ENCODE measurements at regions not wholly inside any gene's neighbourhood (a gene's known extent, or its start where the extent isn't known, plus 50 kb on each side); places are given as distances from the start of the nearest gene placed in this dataset.

DNA sequence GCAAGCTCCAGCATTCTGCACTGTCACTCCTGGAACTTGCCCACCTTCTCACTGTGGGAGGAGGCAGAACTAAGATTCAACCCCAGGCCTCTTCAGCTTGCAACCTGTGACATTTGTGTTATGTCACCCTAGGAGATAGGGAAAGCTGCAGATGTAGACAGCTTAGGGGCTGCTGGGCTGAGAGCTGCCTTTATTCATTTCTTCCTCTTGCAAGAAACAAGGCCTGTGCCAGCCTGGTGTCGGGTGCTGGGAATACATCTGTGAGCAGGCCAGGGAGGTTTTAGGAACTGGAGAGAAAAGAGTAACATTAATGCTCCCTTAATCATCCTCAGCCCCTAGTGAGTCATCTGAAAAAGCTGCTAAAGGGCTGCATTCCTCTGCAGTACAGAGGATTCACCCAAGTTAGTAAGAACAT is 101.8 kb downstream of the FGF18 start:
- H3K23ac ChIP-seq (ENCODE audit: insufficient read length), result no peak overlapping the region
- H3K4me1 ChIP-seq (replicated peaks in 1 of 4; ENCODE audit: control insufficient read depth in 3 of 4, insufficient read depth in 4 of 4, low read length in 3 of 4), result peaks cover 10 to 37% (median 20%) of the 10 kb centered on the region in 4 experiments
- H3K36me3 ChIP-seq (ENCODE audit: control insufficient read depth in 2 of 4, insufficient read depth in 4 of 4, low read length in 3 of 4), result no peaks in the 10 kb centered on the region
- peak overlapping the region; percentile 91 for H2BK120ac ChIP-seq (replicated peaks; ENCODE audit: low read depth, low read length)
- peak overlapping the region; percentile 25 to 70; a peak in 3 of 4 replicates for H3K4me2 ChIP-seq (ENCODE audit: insufficient read depth in 1 of 2, low read depth in 2 of 2, low read length in 2 of 2)
- DNase-seq (ENCODE audit: low read depth in 1 of 2, low spot score in 2 of 2) (peak in 1 of 2 experiments; percentile 61), FAIRE-seq (no peak)
- no peak overlapping the region for H2AK5ac ChIP-seq (ENCODE audit: low read depth, low read length)
- H3K23me2 ChIP-seq (ENCODE audit: low read depth, low read length), result peaks cover 3% of the 10 kb centered on the region; the same call in 1 of the 2 replicates
- 68% methylated on average over 1 of the region's 1 CpG; no CpG with 5 or more reads in 1 of the 2 experiments for WGBS, 2 experiments (ENCODE audit: extremely low coverage in 1 of 2, insufficient coverage in 1 of 2, insufficient read length in 1 of 2, insufficient replicate concordance in 2 of 2, low coverage in 1 of 2, low lambda C conversion rate in 2 of 2, missing lambda C conversion rate in 1 of 2)
- TF ChIP-seq EZH2 (IDR thresholded peaks at IDR 0.05; ENCODE audit: low read depth, low read length, severe bottlenecking) (no peak), CBX5 (IDR thresholded peaks at IDR 0.05; ENCODE audit: low read depth, low read length) (no peak), GABPA (IDR thresholded peaks at IDR 0.05; ENCODE audit: borderline replicate concordance, insufficient read depth, low read length) (no peak), BRCA1 (IDR thresholded peaks at IDR 0.05; ENCODE audit: low read depth, low read length) (no peak), NANOG (IDR thresholded peaks at IDR 0.05; ENCODE audit: insufficient read depth, low read depth, low read length, poor library complexity, severe bottlenecking) (no peak), RBBP5 (IDR thresholded peaks at IDR 0.05; ENCODE audit: borderline replicate concordance, low read depth, low read length) (no peak), SIN3A (conservative IDR thresholded peaks at IDR 0.05 in 1 of 2, IDR thresholded peaks at IDR 0.05 in 1 of 2; ENCODE audit: low read depth in 1 of 2, low read length in 2 of 2) (no peak)
- TF ChIP-seq, protein P1, sequence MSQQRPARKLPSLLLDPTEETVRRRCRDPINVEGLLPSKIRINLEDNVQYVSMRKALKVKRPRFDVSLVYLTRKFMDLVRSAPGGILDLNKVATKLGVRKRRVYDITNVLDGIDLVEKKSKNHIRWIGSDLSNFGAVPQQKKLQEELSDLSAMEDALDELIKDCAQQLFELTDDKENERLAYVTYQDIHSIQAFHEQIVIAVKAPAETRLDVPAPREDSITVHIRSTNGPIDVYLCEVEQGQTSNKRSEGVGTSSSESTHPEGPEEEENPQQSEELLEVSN (IDR thresholded peaks at IDR 0.05), result no peak
- H3K79me2 ChIP-seq (ENCODE audit: control insufficient read depth in 1 of 2, insufficient read depth in 2 of 2, low read length in 2 of 2), result no peaks in the 10 kb centered on the region
- H3K18ac ChIP-seq (ENCODE audit: extremely low read depth, low read length), result peak overlapping the region; percentile 94
- ChIA-PET POLR2A (ENCODE audit: partially characterized antibody) (interaction anchor here (0.8 to 2.4 kb wide), 10 partner anchors 8 to 133 kb away, joined by 3 to 7 read pairs (median 3); partner anchors contain the start of gene NPM1), CTCF (ENCODE audit: partially characterized antibody) (interaction anchor here (0.6 to 3.4 kb wide), 8 partner anchors 12 to 338 kb away, joined by 3 to 21 read pairs (median 4); partner anchors contain the start of gene FGF18)
- peak overlapping the region; percentile 77; the same call in 1 of the 2 replicates for H2BK5ac ChIP-seq (ENCODE audit: low read depth, low read length)
- peaks cover 0 to 12% (median 2%) of the 10 kb centered on the region in 4 experiments; a peak in 3 of 7 replicates for H3K27me3 ChIP-seq (replicated peaks in 1 of 4; ENCODE audit: control insufficient read depth in 3 of 4, extremely low read depth in 1 of 4, insufficient read depth in 3 of 4, low read length in 3 of 4)
- peaks cover 0 to 3% of the 10 kb centered on the region in 2 experiments; a peak in 1 of 4 replicates for H3K9me3 ChIP-seq (ENCODE audit: insufficient read depth in 2 of 2, low read depth in 1 of 2, low read length in 1 of 2)
- H2BK15ac ChIP-seq (ENCODE audit: low read length), result peak overlapping the region; percentile 75; the same call in 1 of the 2 replicates
- peak overlapping the region; percentile 97; the same call in 1 of the 2 replicates for H2BK12ac ChIP-seq (ENCODE audit: low read depth, low read length)
- H2BK20ac ChIP-seq (ENCODE audit: low read length), result peak overlapping the region; percentile 88
- peak overlapping the region; percentile 34; the same call in 1 of the 2 replicates for H3K27ac ChIP-seq (ENCODE audit: low read depth, low read length)
- H4K20me1 ChIP-seq (replicated peaks in 1 of 2; ENCODE audit: control insufficient read depth in 1 of 2, insufficient read depth in 2 of 2, low read length in 2 of 2), result no peaks in the 10 kb centered on the region
- H3K4ac ChIP-seq (replicated peaks; ENCODE audit: insufficient read length, low read depth, low read length), result peak overlapping the region; percentile 46
- no peak overlapping the region for H3K4me3 ChIP-seq (ENCODE audit: extremely low read depth in 1 of 4, insufficient read depth in 2 of 4, low read depth in 3 of 4, low read length in 4 of 4)
- H4K91ac ChIP-seq (replicated peaks; ENCODE audit: insufficient read length, low read length), result peak overlapping the region; percentile 82
- H3K56ac ChIP-seq (replicated peaks; ENCODE audit: insufficient read length, low read depth, low read length), result no peak overlapping the region
- no peak overlapping the region for H3K14ac ChIP-seq (ENCODE audit: insufficient read length)
- H4K5ac ChIP-seq (ENCODE audit: insufficient read length, low read depth, low read length), result no peak overlapping the region
- H4K8ac ChIP-seq (ENCODE audit: extremely low read depth, insufficient read depth, low read length), result no peak overlapping the region
- peak overlapping the region; percentile 19; the same call in 1 of the 2 replicates for H2AFZ ChIP-seq (ENCODE audit: low read length)
- H3K9ac ChIP-seq (replicated peaks in 1 of 4; ENCODE audit: extremely low read depth in 1 of 4, low read depth in 3 of 4, low read length in 3 of 4), result no peak overlapping the region
- no peaks in the 10 kb centered on the region for H3K79me1 ChIP-seq (ENCODE audit: low read depth, low read length)

All from H1 (cell line).